Kidney tubule cell (primary cell): ENCODE measurements at regions not wholly inside any gene's neighbourhood (a gene's known extent, or its start where the extent isn't known, plus 50 kb on each side); places are given as distances from the start of the nearest gene placed in this dataset.
A peak's percentile ranks its signal among the peaks of the same experiment; 100 is the strongest.
"Not testable (repeated sequence)": the region's sequence is repeated elsewhere in the genome, so short reads cannot be mapped to it uniquely, and the experiment has no call there.

ENCODE experiments used
- DNase-seq: peaks from one replicate; pipeline ENCODE4 v3.0.0-alpha.2; 2018; ENCODE audit warnings: low spot score

GRCh38 chr12:67039995-67040860 is 228.9 kb upstream of the CAND1 start:
- peak; percentile 10 for DNase-seq

- no peak for DNase-seq
Observed at GRCh38 chr12:67040861-67041137, 228.4 kb upstream of the CAND1 start.

GRCh38 chr12:67042697-67043131 is 226.4 kb upstream of the CAND1 start:
- peak; percentile 74 for DNase-seq

- DNase-seq = no peak
Observed at GRCh38 chr12:67043771-67044170, 225.4 kb upstream of the CAND1 start.

- DNase-seq = no peak
Observed at GRCh38 chr12:67045650-67046049, 223.5 kb upstream of the CAND1 start.

- no peak for DNase-seq
Observed at GRCh38 chr12:67046062-67046461, 223.1 kb upstream of the CAND1 start.

GRCh38 chr12:67047634-67048033 is 221.5 kb upstream of the CAND1 start:
- DNase-seq = no peak

GRCh38 chr12:67048371-67048770 is 220.8 kb upstream of the CAND1 start:
- no peak for DNase-seq

GRCh38 chr12:67049199-67049598 is 220.0 kb upstream of the CAND1 start:
- DNase-seq = not testable (repeated sequence)

- peak; percentile 84 for DNase-seq
Observed at GRCh38 chr12:67052981-67053380, 216.2 kb upstream of the CAND1 start.

- peak; percentile 85 for DNase-seq
Observed at GRCh38 chr12:67056329-67056728, 212.8 kb upstream of the CAND1 start.

- no peak for DNase-seq
Observed at GRCh38 chr12:67057072-67057471, 212.1 kb upstream of the CAND1 start.

GRCh38 chr12:67062193-67062592 is 207.0 kb upstream of the CAND1 start:
- DNase-seq = no peak

GRCh38 chr12:67067453-67068203 is 201.5 kb upstream of the CAND1 start:
- peak; percentile 50 for DNase-seq

GRCh38 chr12:67068204-67068731 is 200.9 kb upstream of the CAND1 start:
- DNase-seq = no peak

GRCh38 chr12:67068761-67069450 is 200.3 kb upstream of the CAND1 start:
- peak; percentile 84 for DNase-seq

GRCh38 chr12:67069451-67070306 is 199.5 kb upstream of the CAND1 start:
- DNase-seq = peak; percentile 75

GRCh38 chr12:67070307-67070600 is 198.9 kb upstream of the CAND1 start:
- peak; percentile 40 for DNase-seq

- DNase-seq = no peak
Observed at GRCh38 chr12:67070604-67071003, 198.6 kb upstream of the CAND1 start.

GRCh38 chr12:67072281-67072680 is 196.9 kb upstream of the CAND1 start:
- not testable (repeated sequence) for DNase-seq

GRCh38 chr12:67073336-67073735 is 195.8 kb upstream of the CAND1 start:
- DNase-seq = no peak

GRCh38 chr12:67074072-67074471 is 195.1 kb upstream of the CAND1 start:
- DNase-seq = no peak
